ENCODE measurements at regions not wholly inside any gene's neighbourhood (a gene's known extent, or its start where the extent isn't known, plus 50 kb on each side); places are given as distances from the start of the nearest gene placed in this dataset.
"Not testable (repeated sequence)": the region's sequence is repeated elsewhere in the genome, so short reads cannot be mapped to it uniquely, and the experiment has no call there.

DNA sequence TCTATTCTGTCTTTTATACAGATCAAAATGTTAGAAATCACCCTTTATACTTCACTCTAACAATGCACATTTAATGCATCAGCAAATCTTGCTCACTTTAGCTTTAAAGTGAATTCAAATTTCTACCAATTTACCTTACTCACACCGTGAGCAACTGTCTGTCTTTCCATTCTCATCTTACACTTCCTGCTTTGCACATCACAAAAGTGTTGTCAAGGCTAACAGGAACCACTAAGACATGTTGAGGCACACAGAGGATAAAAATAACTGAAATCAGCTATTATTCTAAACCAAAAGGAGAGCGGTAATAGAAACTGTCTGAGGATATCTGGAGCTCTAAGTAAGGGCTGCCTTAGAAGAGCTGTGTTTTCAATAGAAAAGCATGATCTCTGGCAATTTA is 519.9 kb downstream of the ZBBX start:
- Histone ChIP-seq H4K20me1 (ENCODE audit: control insufficient read depth, extremely low read depth, insufficient read depth, low read length) (no peaks in the 10 kb centered on the region), H3K9me3 (ENCODE audit: control insufficient read depth, insufficient read depth, low read depth, low read length) (no peaks in the 10 kb centered on the region), H2AFZ (ENCODE audit: low read length) (no peak overlapping the region), H3K79me2 (ENCODE audit: control insufficient read depth, insufficient read depth, low read length) (no peaks in the 10 kb centered on the region), H3K9ac (ENCODE audit: insufficient read depth, low read length) (no peak overlapping the region), H3K4me3 (replicated peaks in 1 of 4; ENCODE audit: control extremely low read depth in 1 of 4, insufficient read depth in 1 of 4, low read depth in 3 of 4, low read length in 4 of 4) (no peak overlapping the region), H3K4me1 (ENCODE audit: control insufficient read depth, extremely low read depth, insufficient read depth, low read length) (no peaks in the 10 kb centered on the region), H3K36me3 (ENCODE audit: control insufficient read depth, insufficient read depth, low read length) (no peaks in the 10 kb centered on the region), H3K27ac (ENCODE audit: insufficient read depth, low read length) (no peak overlapping the region), H3K27me3 (ENCODE audit: control insufficient read depth, insufficient read depth, low read length) (no peaks in the 10 kb centered on the region), H3K4me2 (ENCODE audit: extremely low read depth, insufficient read depth, low read length) (no peak overlapping the region)
- no peak for DNase-seq (ENCODE audit: low read depth in 2 of 2)
- TF ChIP-seq CTCF (conservative IDR thresholded peaks at IDR 0.05 in 1 of 2, IDR thresholded peaks at IDR 0.05 in 1 of 2; ENCODE audit: low read depth in 1 of 2, low read length in 2 of 2) (no peak), EZH2 (IDR thresholded peaks at IDR 0.05; ENCODE audit: low read length, missing control alignments) (no peak)

DNA sequence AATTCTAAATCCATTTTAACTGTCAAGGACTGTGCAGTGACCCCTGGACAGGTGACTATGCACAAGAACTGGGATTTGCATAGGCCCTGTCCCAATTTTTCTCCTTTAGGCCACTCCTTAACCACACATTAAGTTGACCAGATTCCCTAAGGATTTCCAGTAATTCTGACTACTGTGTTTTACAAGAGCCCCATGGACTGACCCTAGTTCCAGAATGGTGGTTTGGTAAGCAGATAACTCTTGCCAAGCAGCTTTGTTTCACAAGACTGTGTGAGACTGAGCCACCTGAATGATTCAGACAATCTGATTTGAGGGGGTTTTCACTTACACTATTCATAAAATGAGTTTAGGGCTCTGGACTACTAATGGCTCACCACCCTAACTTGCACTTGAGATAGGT is 535.8 kb downstream of the ZBBX start:
- Histone ChIP-seq H3K27ac (ENCODE audit: insufficient read depth, low read length) (no peak overlapping the region), H3K4me1 (ENCODE audit: control insufficient read depth, extremely low read depth, insufficient read depth, low read length) (no peaks in the 10 kb centered on the region), H3K4me2 (ENCODE audit: extremely low read depth, insufficient read depth, low read length) (no peak overlapping the region), H3K79me2 (ENCODE audit: control insufficient read depth, insufficient read depth, low read length) (no peaks in the 10 kb centered on the region), H4K20me1 (ENCODE audit: control insufficient read depth, extremely low read depth, insufficient read depth, low read length) (no peaks in the 10 kb centered on the region), H3K36me3 (ENCODE audit: control insufficient read depth, insufficient read depth, low read length) (no peaks in the 10 kb centered on the region), H3K9ac (ENCODE audit: insufficient read depth, low read length) (no peak overlapping the region), H3K27me3 (ENCODE audit: control insufficient read depth, insufficient read depth, low read length) (no peaks in the 10 kb centered on the region), H2AFZ (ENCODE audit: low read length) (no peak overlapping the region), H3K4me3 (replicated peaks in 1 of 4; ENCODE audit: control extremely low read depth in 1 of 4, insufficient read depth in 1 of 4, low read depth in 3 of 4, low read length in 4 of 4) (no peak overlapping the region), H3K9me3 (ENCODE audit: control insufficient read depth, insufficient read depth, low read depth, low read length) (no peaks in the 10 kb centered on the region)
- no peak for DNase-seq (ENCODE audit: low read depth in 2 of 2)
- TF ChIP-seq CTCF (conservative IDR thresholded peaks at IDR 0.05 in 1 of 2, IDR thresholded peaks at IDR 0.05 in 1 of 2; ENCODE audit: low read depth in 1 of 2, low read length in 2 of 2) (no peak), EZH2 (IDR thresholded peaks at IDR 0.05; ENCODE audit: low read length, missing control alignments) (no peak)

GRCh38 chr3:166842784-166843183 is 537.3 kb downstream of the ZBBX start:
- not testable (repeated sequence) for H3K4me1 ChIP-seq (ENCODE audit: control insufficient read depth, extremely low read depth, insufficient read depth, low read length); H3K79me2 ChIP-seq (ENCODE audit: control insufficient read depth, insufficient read depth, low read length); H3K4me2 ChIP-seq (ENCODE audit: extremely low read depth, insufficient read depth, low read length); H4K20me1 ChIP-seq (ENCODE audit: control insufficient read depth, extremely low read depth, insufficient read depth, low read length); H2AFZ ChIP-seq (ENCODE audit: low read length); H3K4me3 ChIP-seq (replicated peaks in 1 of 4; ENCODE audit: control extremely low read depth in 1 of 4, insufficient read depth in 1 of 4, low read depth in 3 of 4, low read length in 4 of 4); H3K9ac ChIP-seq (ENCODE audit: insufficient read depth, low read length); H3K27ac ChIP-seq (ENCODE audit: insufficient read depth, low read length); DNase-seq (ENCODE audit: low read depth in 2 of 2); H3K36me3 ChIP-seq (ENCODE audit: control insufficient read depth, insufficient read depth, low read length); H3K27me3 ChIP-seq (ENCODE audit: control insufficient read depth, insufficient read depth, low read length); H3K9me3 ChIP-seq (ENCODE audit: control insufficient read depth, insufficient read depth, low read depth, low read length)

GRCh38 chr3:166837535-166837934 is 542.6 kb downstream of the ZBBX start:
- Histone ChIP-seq H3K4me2 (ENCODE audit: extremely low read depth, insufficient read depth, low read length) (no peak overlapping the region), H3K79me2 (ENCODE audit: control insufficient read depth, insufficient read depth, low read length) (no peaks in the 10 kb centered on the region), H3K4me1 (ENCODE audit: control insufficient read depth, extremely low read depth, insufficient read depth, low read length) (no peaks in the 10 kb centered on the region), H3K9ac (ENCODE audit: insufficient read depth, low read length) (no peak overlapping the region), H3K4me3 (replicated peaks in 1 of 4; ENCODE audit: control extremely low read depth in 1 of 4, insufficient read depth in 1 of 4, low read depth in 3 of 4, low read length in 4 of 4) (no peak overlapping the region), H3K36me3 (ENCODE audit: control insufficient read depth, insufficient read depth, low read length) (no peaks in the 10 kb centered on the region), H3K9me3 (ENCODE audit: control insufficient read depth, insufficient read depth, low read depth, low read length) (no peaks in the 10 kb centered on the region), H3K27me3 (ENCODE audit: control insufficient read depth, insufficient read depth, low read length) (no peaks in the 10 kb centered on the region), H2AFZ (ENCODE audit: low read length) (no peak overlapping the region), H4K20me1 (ENCODE audit: control insufficient read depth, extremely low read depth, insufficient read depth, low read length) (no peaks in the 10 kb centered on the region), H3K27ac (ENCODE audit: insufficient read depth, low read length) (no peak overlapping the region)
- TF ChIP-seq EZH2 (IDR thresholded peaks at IDR 0.05; ENCODE audit: low read length, missing control alignments), result no peak
- peak in 1 of 2 donors; percentile 21 for TF ChIP-seq CTCF (conservative IDR thresholded peaks at IDR 0.05 in 1 of 2, IDR thresholded peaks at IDR 0.05 in 1 of 2; ENCODE audit: low read depth in 1 of 2, low read length in 2 of 2)
- DNase-seq (ENCODE audit: low read depth in 2 of 2), result no peak
